ENCODE measurements at regions not wholly inside any gene's neighbourhood (a gene's known extent, or its start where the extent isn't known, plus 50 kb on each side); places are given as distances from the start of the nearest gene placed in this dataset.

GRCh38 chr16:85387731-85388295, 225.3 kb upstream of the GSE1 start:
- no peak for TF ChIP-seq CTCF (IDR thresholded peaks at IDR 0.05)
- no peak overlapping the region for H3K4me3 Mint-ChIP-seq
- peaks cover 5% of the 10 kb centered on the region for H3K27me3 Mint-ChIP-seq (ENCODE audit: insufficient read depth)
- no peak for DNase-seq
- H3K36me3 Mint-ChIP-seq (ENCODE audit: low read depth), result peaks cover 20% of the 10 kb centered on the region
- H3K9me3 Mint-ChIP-seq, result peaks cover 4% of the 10 kb centered on the region
- H3K4me1 Mint-ChIP-seq (ENCODE audit: low read depth), result peaks cover 34% of the 10 kb centered on the region
- no peak overlapping the region for H3K27ac Mint-ChIP-seq

- peaks cover 13% of the 10 kb centered on the region for H3K36me3 Mint-ChIP-seq (ENCODE audit: low read depth)
- H3K9me3 Mint-ChIP-seq, result peaks cover 4% of the 10 kb centered on the region
- peak overlapping the region; percentile 42; the same call in 1 of the 2 replicates for H3K4me3 Mint-ChIP-seq
- H3K4me1 Mint-ChIP-seq (ENCODE audit: low read depth), result peaks cover 40% of the 10 kb centered on the region
- no peak for DNase-seq
- peaks cover 4% of the 10 kb centered on the region for H3K27me3 Mint-ChIP-seq (ENCODE audit: insufficient read depth)
- peak overlapping the region; percentile 75 for H3K27ac Mint-ChIP-seq
- TF ChIP-seq CTCF (IDR thresholded peaks at IDR 0.05), result no peak
These were observed 223.2 kb upstream of the GSE1 start for GRCh38 chr16:85389679-85390470.

- TF ChIP-seq CTCF (IDR thresholded peaks at IDR 0.05), result no peak
- peak; percentile 92 for DNase-seq
- Mint-ChIP-seq H3K27ac (peak overlapping the region; percentile 75), H3K27me3 (ENCODE audit: insufficient read depth) (peaks cover 6% of the 10 kb centered on the region), H3K4me1 (ENCODE audit: low read depth) (peaks cover 48% of the 10 kb centered on the region), H3K36me3 (ENCODE audit: low read depth) (peaks cover 13% of the 10 kb centered on the region), H3K4me3 (peak overlapping the region; percentile 42; the same call in 1 of the 2 replicates), H3K9me3 (peaks cover 4% of the 10 kb centered on the region)
These were observed 222.5 kb upstream of the GSE1 start for GRCh38 chr16:85390511-85391174.

- TF ChIP-seq CTCF (IDR thresholded peaks at IDR 0.05), result no peak
- H3K4me3 Mint-ChIP-seq, result no peak overlapping the region; the same call in 1 of the 2 replicates
- peaks cover 6% of the 10 kb centered on the region for H3K27me3 Mint-ChIP-seq (ENCODE audit: insufficient read depth)
- H3K4me1 Mint-ChIP-seq (ENCODE audit: low read depth), result peaks cover 54% of the 10 kb centered on the region
- peak overlapping the region; percentile 75 for H3K27ac Mint-ChIP-seq
- DNase-seq, result no peak
- H3K36me3 Mint-ChIP-seq (ENCODE audit: low read depth), result peaks cover 13% of the 10 kb centered on the region
- peaks cover 4% of the 10 kb centered on the region for H3K9me3 Mint-ChIP-seq
These were observed 221.9 kb upstream of the GSE1 start for GRCh38 chr16:85391175-85391707.

GRCh38 chr16:85391769-85392583, 221.1 kb upstream of the GSE1 start:
- no peak; the same call in 1 of the 2 replicates for TF ChIP-seq CTCF (IDR thresholded peaks at IDR 0.05)
- Mint-ChIP-seq H3K27me3 (ENCODE audit: insufficient read depth) (peaks cover 6% of the 10 kb centered on the region), H3K4me1 (ENCODE audit: low read depth) (peaks cover 61% of the 10 kb centered on the region), H3K36me3 (ENCODE audit: low read depth) (peaks cover 13% of the 10 kb centered on the region), H3K27ac (no peak overlapping the region; the same call in 1 of the 2 replicates), H3K9me3 (peaks cover 4% of the 10 kb centered on the region), H3K4me3 (no peak overlapping the region)
- DNase-seq, result peak; percentile 0
